OCI-LY1 (cell line): ENCODE measurements at regions not wholly inside any gene's neighbourhood (a gene's known extent, or its start where the extent isn't known, plus 50 kb on each side); places are given as distances from the start of the nearest gene placed in this dataset.

Experiments
- H2AFZ ChIP-seq: fragments of 200-600 bp; sonication (generic), shearing (Covaris generic); 2 replicates; pipeline ENCODE4 v1.6.0; 2014; ENCODE audit warnings: antibody characterized with exemption, mild to moderate bottlenecking, low read length
- H3F3A ChIP-seq: fragments of 200-600 bp; sonication (generic), shearing (Covaris generic); 2 replicates; pipeline ENCODE4 v1.6.0; 2014; ENCODE audit warnings: mild to moderate bottlenecking, antibody characterized with exemption, low read length, moderate library complexity; ENCODE audit not compliant: insufficient read depth
- H3K27ac ChIP-seq: fragments of 200-600 bp; sonication (generic); 2 replicates; pipeline ENCODE4 v1.5.1; 2014; ENCODE audit warnings: low read length, mixed run types, mild to moderate bottlenecking, low read depth; ENCODE audit not compliant: poor library complexity, severe bottlenecking
- H3K27me3 ChIP-seq: fragments of 200-600 bp; sonication (generic); 2 replicates; pipeline ENCODE4 v1.6.0; 2014; ENCODE audit warnings: antibody characterized with exemption, mild to moderate bottlenecking, low read length, moderate library complexity; ENCODE audit not compliant: insufficient read depth
- H3K36me3 ChIP-seq: fragments of 200-600 bp; sonication (generic); 2 replicates; pipeline ENCODE4 v1.6.1; 2014; ENCODE audit warnings: mild to moderate bottlenecking, antibody characterized with exemption, low read length, moderate library complexity, mixed read lengths; ENCODE audit not compliant: insufficient read depth
- H3K4me1 ChIP-seq: fragments of 200-600 bp; sonication (generic); 2 replicates; pipeline ENCODE4 v1.5.1; 2014; ENCODE audit warnings: mild to moderate bottlenecking, low read length, moderate library complexity; ENCODE audit not compliant: insufficient read depth, severe bottlenecking
- H3K4me2 ChIP-seq: fragments of 200-600 bp; sonication (generic), shearing (Covaris generic); 2 replicates; pipeline ENCODE4 v1.6.1; 2014; ENCODE audit warnings: low read length
- H3K4me3 ChIP-seq: fragments of 200-600 bp; sonication (generic); 2 replicates; pipeline ENCODE4 v1.5.1; 2014; ENCODE audit warnings: low read length, low read depth, mild to moderate bottlenecking, mixed read lengths; ENCODE audit not compliant: poor library complexity, severe bottlenecking
- H3K79me2 ChIP-seq: fragments of 200-600 bp; shearing (Covaris generic); 2 replicates; pipeline ENCODE4 v1.6.1; 2016; ENCODE audit warnings: mixed run types, low read length, mixed read lengths; ENCODE audit not compliant: insufficient read depth
- H3K9ac ChIP-seq: fragments of 200-600 bp; sonication (generic), shearing (Covaris generic); 2 replicates; pipeline ENCODE4 v1.6.1; 2014; ENCODE audit warnings: mild to moderate bottlenecking, low read length, mixed read lengths
- H3K9me2 ChIP-seq: fragments of 200-600 bp; sonication (generic), shearing (Covaris generic); 2 replicates; pipeline ENCODE4 v1.6.1; 2014; ENCODE audit warnings: low read depth, mild to moderate bottlenecking, low read length, mixed read lengths
- H3K9me3 ChIP-seq: fragments of 200-600 bp; shearing (Covaris generic); 2 replicates; pipeline ENCODE4 v1.6.1; 2014; ENCODE audit warnings: low read length, mixed read lengths
- H4K20me1 ChIP-seq: fragments of 200-600 bp; sonication (generic), shearing (Covaris generic); 2 replicates; pipeline ENCODE4 v1.6.0; 2016; ENCODE audit warnings: mild to moderate bottlenecking, low read length; ENCODE audit not compliant: insufficient read depth
- EZH2 ChIP-seq: fragments of 200-600 bp; sonication (generic), shearing (Covaris generic); IDR thresholded peaks from 2 replicates; pipeline ENCODE4 v1.8.0; 2017; ENCODE audit warnings: borderline replicate concordance, mixed run types, mild to moderate bottlenecking, antibody characterized with exemption, low read length, moderate library complexity, mixed read lengths
- TF ChIP-seq, protein P1 (sequence below): fragments of 200-600 bp; sonication (generic), shearing (Covaris generic); IDR thresholded peaks from 2 replicates; pipeline ENCODE4 v1.5.1; 2017; ENCODE audit warnings: mild to moderate bottlenecking, antibody characterized with exemption, low read length, moderate library complexity, mixed read lengths

DNA sequence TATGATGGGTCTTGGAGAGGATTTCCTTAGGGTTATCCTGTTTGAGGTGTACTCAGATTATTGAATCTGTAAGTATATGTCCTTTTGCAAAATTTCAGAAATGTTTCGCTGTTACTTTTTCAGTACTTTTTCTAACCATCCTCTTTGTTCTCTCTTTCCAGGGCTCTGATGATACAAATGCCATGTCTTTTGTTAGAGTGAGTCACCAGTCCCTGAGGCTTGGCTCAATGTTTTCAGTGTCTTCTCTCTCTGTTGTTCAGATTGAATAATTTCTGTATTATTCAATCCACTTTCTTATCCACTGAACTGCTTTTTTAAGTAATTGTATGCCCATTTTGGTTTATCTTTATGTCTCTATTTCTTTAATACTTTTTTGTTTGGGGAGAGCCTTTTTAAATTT lies 449.4 kb downstream of the TNS3 start:
- no peaks in the 10 kb centered on the region for H3F3A ChIP-seq
- no peak overlapping the region for H3K4me2 ChIP-seq
- H3K4me1 ChIP-seq = no peaks in the 10 kb centered on the region
- TF ChIP-seq EZH2 = no peak
- TF ChIP-seq, protein P1, sequence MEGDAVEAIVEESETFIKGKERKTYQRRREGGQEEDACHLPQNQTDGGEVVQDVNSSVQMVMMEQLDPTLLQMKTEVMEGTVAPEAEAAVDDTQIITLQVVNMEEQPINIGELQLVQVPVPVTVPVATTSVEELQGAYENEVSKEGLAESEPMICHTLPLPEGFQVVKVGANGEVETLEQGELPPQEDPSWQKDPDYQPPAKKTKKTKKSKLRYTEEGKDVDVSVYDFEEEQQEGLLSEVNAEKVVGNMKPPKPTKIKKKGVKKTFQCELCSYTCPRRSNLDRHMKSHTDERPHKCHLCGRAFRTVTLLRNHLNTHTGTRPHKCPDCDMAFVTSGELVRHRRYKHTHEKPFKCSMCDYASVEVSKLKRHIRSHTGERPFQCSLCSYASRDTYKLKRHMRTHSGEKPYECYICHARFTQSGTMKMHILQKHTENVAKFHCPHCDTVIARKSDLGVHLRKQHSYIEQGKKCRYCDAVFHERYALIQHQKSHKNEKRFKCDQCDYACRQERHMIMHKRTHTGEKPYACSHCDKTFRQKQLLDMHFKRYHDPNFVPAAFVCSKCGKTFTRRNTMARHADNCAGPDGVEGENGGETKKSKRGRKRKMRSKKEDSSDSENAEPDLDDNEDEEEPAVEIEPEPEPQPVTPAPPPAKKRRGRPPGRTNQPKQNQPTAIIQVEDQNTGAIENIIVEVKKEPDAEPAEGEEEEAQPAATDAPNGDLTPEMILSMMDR = no peak
- no peak overlapping the region for H3K27ac ChIP-seq
- H3K27me3 ChIP-seq = no peaks in the 10 kb centered on the region
- H3K36me3 ChIP-seq = no peaks in the 10 kb centered on the region
- H3K9me2 ChIP-seq = no peaks in the 10 kb centered on the region
- no peak overlapping the region for H2AFZ ChIP-seq
- no peaks in the 10 kb centered on the region for H4K20me1 ChIP-seq
- H3K9ac ChIP-seq = no peak overlapping the region
- no peak overlapping the region for H3K4me3 ChIP-seq
- H3K79me2 ChIP-seq = no peaks in the 10 kb centered on the region
- H3K9me3 ChIP-seq = no peaks in the 10 kb centered on the region

DNA sequence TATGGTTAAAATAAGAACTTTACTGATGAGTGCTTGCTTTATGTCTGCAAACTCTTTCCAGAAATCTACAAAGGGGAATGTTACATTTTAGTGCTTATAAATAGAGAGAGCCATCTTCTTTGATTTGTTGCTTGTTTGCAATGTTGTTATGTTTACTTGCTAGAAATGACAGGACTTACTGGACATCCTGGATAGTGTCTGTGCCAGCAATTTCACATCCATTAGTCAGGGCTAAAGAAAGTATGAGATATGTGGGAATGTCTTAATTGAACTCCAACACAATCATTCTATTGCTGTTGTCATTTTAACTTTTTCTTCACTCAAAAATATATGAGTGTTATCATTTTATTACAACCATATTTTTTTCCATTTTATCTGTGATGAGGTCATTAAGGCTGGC lies 453.2 kb downstream of the TNS3 start:
- H3K27me3 ChIP-seq = no peaks in the 10 kb centered on the region
- no peaks in the 10 kb centered on the region for H3K9me2 ChIP-seq
- no peaks in the 10 kb centered on the region for H3F3A ChIP-seq
- H3K4me3 ChIP-seq = no peak overlapping the region
- no peak overlapping the region for H3K9ac ChIP-seq
- H3K9me3 ChIP-seq = no peaks in the 10 kb centered on the region
- no peak overlapping the region for H2AFZ ChIP-seq
- H3K36me3 ChIP-seq = no peaks in the 10 kb centered on the region
- no peaks in the 10 kb centered on the region for H4K20me1 ChIP-seq
- H3K27ac ChIP-seq = no peak overlapping the region
- no peak overlapping the region for H3K4me2 ChIP-seq
- TF ChIP-seq, protein P1 = no peak
- H3K79me2 ChIP-seq = no peaks in the 10 kb centered on the region
- no peaks in the 10 kb centered on the region for H3K4me1 ChIP-seq

DNA sequence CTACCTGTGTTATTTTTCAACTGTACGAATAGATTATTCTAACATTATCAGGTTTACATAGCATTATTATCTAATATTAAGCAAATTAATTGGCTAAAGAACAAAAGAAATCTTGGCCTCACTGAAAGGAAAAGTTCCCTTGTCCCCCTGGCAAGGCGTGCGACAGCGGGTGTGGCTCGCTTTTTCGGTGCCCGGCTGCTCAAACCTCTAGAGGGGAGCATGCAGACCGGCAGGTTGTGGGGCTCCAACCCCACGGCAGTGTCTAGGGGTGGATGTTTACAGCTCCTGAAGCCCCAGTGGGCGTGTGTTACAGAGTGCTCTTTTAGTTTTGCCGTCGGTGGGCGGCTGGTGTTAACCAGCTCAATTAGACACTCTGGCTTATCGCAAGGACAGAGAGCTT lies 456.4 kb downstream of the TNS3 start:
- no peaks in the 10 kb centered on the region for H3K4me1 ChIP-seq
- H4K20me1 ChIP-seq = no peaks in the 10 kb centered on the region
- TF ChIP-seq, protein P1 = no peak
- TF ChIP-seq EZH2 = no peak
- no peak overlapping the region for H3K27ac ChIP-seq
- no peaks in the 10 kb centered on the region for H3K36me3 ChIP-seq
- no peaks in the 10 kb centered on the region for H3F3A ChIP-seq
- no peak overlapping the region for H3K4me3 ChIP-seq
- H2AFZ ChIP-seq = no peak overlapping the region
- H3K9ac ChIP-seq = no peak overlapping the region
- no peaks in the 10 kb centered on the region for H3K79me2 ChIP-seq
- no peaks in the 10 kb centered on the region for H3K9me3 ChIP-seq
- H3K27me3 ChIP-seq = no peaks in the 10 kb centered on the region
- H3K9me2 ChIP-seq = no peaks in the 10 kb centered on the region
- no peak overlapping the region for H3K4me2 ChIP-seq
